ENCODE measurements at regions not wholly inside any gene's neighbourhood (a gene's known extent, or its start where the extent isn't known, plus 50 kb on each side); places are given as distances from the start of the nearest gene placed in this dataset.

DNA sequence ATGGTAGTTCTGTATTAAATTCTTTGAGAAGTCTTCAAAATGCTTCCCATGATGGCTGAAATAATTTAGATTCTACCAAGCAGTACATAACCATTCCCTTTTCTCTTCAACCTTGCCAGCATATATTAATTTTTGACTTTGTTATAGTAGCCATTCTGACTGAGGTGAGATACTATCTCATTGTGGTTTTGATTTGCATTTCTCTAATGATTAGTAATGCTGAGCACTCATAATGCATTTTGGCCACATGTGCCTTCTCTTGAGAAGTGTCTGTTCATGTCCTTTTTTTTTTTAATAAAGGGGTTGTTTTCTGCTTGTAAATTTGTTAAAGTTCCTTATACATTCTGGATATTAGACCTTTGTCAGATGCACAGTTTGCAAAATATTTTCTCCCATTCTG lies 173.9 kb downstream of the CALCRL start:
- Histone ChIP-seq H3K9me3 (ENCODE audit: low read length) (peaks cover 2% of the 10 kb centered on the region), H3K4me3 (ENCODE audit: low read length) (no peak overlapping the region), H2AFZ (ENCODE audit: low read depth, low read length) (no peak overlapping the region), H3K36me3 (ENCODE audit: insufficient read depth, low read length) (no peaks in the 10 kb centered on the region), H3K4me1 (ENCODE audit: insufficient read depth, low read length) (no peaks in the 10 kb centered on the region), H3K27me3 (ENCODE audit: insufficient read depth, low read length) (no peaks in the 10 kb centered on the region)

DNA sequence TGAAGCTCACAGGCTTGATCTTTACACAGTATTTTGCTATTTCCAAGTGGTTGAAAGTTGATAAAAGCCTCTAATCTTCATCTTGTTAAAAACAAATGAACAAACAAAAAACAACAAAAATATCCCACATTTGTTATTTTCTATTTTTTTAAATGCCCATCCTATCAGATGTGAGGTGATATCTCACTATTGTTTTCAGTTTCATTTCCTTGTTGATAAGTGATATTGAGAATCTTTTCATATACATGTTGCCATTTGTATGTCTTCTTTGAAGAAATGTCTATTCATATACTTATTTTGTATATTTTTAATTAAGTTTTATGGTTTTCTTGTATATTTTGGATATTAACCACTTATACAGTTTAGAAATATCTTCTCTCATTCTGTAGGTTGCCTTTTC lies 175.8 kb downstream of the CALCRL start:
- no peaks in the 10 kb centered on the region for H3K27me3 ChIP-seq (ENCODE audit: insufficient read depth, low read length)
- no peaks in the 10 kb centered on the region for H3K9me3 ChIP-seq (ENCODE audit: low read length)
- H2AFZ ChIP-seq (ENCODE audit: low read depth, low read length): no peak overlapping the region
- no peaks in the 10 kb centered on the region for H3K36me3 ChIP-seq (ENCODE audit: insufficient read depth, low read length)
- no peaks in the 10 kb centered on the region for H3K4me1 ChIP-seq (ENCODE audit: insufficient read depth, low read length)
- no peak overlapping the region for H3K4me3 ChIP-seq (ENCODE audit: low read length)

DNA sequence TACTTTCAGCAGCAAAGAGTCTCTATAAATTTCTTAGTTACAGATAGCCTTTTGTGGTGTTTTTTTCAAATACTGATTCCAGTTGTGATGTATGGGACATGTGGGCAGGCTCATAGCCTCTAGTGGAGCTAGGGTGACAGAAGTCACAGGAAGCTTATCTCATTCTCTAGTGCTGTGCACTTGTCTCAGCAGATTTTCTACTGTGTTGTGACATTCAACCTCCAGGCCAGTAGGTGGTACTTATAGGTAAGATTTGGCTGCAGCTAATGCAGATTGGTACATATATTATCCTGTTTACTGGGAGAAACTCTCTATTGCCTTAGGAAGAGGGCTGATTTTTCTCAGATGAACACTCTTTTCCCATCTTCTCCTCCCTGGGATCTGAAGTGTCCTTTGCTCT lies 176.2 kb downstream of the CALCRL start:
- Histone ChIP-seq H3K9me3 (ENCODE audit: low read length) (no peaks in the 10 kb centered on the region), H3K4me1 (ENCODE audit: insufficient read depth, low read length) (no peaks in the 10 kb centered on the region), H2AFZ (ENCODE audit: low read depth, low read length) (no peak overlapping the region), H3K36me3 (ENCODE audit: insufficient read depth, low read length) (no peaks in the 10 kb centered on the region), H3K4me3 (ENCODE audit: low read length) (no peak overlapping the region), H3K27me3 (ENCODE audit: insufficient read depth, low read length) (no peaks in the 10 kb centered on the region)

DNA sequence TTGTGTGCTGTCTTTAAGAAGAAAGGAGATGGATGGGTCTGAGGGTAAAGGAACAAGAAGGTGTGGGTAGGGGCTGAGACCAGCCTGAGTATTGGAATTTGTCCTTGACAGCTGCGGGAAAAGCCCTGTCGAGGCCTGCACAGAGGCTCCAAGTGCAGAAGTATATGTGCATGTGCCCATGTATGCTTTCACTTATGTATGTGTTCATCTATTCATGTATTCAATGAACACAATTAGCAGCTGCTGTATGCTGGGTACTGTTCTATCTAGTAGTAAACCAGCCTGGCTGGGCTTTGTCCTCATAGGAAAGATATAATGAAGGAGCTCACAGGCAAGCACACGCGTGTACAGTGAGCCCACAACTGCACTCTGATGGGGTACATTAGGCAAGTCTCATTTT lies 181.4 kb downstream of the CALCRL start:
- Histone ChIP-seq H3K27me3 (ENCODE audit: insufficient read depth, low read length) (no peaks in the 10 kb centered on the region), H3K4me3 (ENCODE audit: low read length) (no peak overlapping the region), H3K4me1 (ENCODE audit: insufficient read depth, low read length) (no peaks in the 10 kb centered on the region), H3K36me3 (ENCODE audit: insufficient read depth, low read length) (no peaks in the 10 kb centered on the region), H2AFZ (ENCODE audit: low read depth, low read length) (no peak overlapping the region), H3K9me3 (ENCODE audit: low read length) (no peaks in the 10 kb centered on the region)

DNA sequence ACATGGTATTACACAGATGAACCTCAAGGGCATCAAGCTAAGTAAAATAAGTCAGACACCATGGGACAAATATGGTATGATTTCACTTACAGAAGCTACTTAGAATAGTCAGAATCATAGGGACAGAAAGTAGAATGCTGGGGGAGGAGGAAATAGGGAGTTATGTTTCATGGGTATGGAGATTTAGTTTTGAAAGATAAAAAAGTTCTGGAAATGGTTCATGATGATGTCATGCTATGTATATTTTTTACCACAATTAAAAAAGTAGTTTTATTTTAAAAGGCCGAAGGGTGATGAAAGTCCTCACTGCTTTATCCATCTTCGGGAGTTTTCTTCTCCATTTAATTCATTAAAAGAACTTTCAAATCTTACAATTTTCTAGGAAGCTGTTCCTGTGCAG lies 181.9 kb downstream of the CALCRL start:
- Histone ChIP-seq H3K36me3 (ENCODE audit: insufficient read depth, low read length) (no peaks in the 10 kb centered on the region), H3K4me1 (ENCODE audit: insufficient read depth, low read length) (no peaks in the 10 kb centered on the region), H3K9me3 (ENCODE audit: low read length) (no peaks in the 10 kb centered on the region), H2AFZ (ENCODE audit: low read depth, low read length) (no peak overlapping the region), H3K4me3 (ENCODE audit: low read length) (no peak overlapping the region), H3K27me3 (ENCODE audit: insufficient read depth, low read length) (no peaks in the 10 kb centered on the region)

DNA sequence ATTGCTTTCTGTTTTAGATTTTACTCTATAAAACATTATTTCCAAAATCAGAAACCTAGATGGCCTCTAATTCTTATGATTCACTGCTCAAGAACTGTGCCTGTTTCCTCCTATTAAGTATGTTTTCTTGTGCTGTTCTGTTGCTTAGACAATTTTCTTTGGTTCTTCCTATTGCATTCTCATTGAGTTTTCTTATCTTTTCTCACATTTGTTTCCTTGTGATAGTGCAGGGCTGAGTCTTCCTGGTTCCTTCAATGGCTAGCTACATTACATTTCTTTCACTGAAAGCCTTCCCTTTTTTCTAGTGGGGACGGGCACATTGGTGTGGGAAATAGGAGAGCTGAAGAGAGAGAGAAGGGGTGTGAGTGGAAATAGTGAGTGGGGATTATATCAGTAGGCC lies 183.4 kb downstream of the CALCRL start:
- H2AFZ ChIP-seq (ENCODE audit: low read depth, low read length): peak overlapping the region; percentile 31
- no peaks in the 10 kb centered on the region for H3K4me1 ChIP-seq (ENCODE audit: insufficient read depth, low read length)

DNA sequence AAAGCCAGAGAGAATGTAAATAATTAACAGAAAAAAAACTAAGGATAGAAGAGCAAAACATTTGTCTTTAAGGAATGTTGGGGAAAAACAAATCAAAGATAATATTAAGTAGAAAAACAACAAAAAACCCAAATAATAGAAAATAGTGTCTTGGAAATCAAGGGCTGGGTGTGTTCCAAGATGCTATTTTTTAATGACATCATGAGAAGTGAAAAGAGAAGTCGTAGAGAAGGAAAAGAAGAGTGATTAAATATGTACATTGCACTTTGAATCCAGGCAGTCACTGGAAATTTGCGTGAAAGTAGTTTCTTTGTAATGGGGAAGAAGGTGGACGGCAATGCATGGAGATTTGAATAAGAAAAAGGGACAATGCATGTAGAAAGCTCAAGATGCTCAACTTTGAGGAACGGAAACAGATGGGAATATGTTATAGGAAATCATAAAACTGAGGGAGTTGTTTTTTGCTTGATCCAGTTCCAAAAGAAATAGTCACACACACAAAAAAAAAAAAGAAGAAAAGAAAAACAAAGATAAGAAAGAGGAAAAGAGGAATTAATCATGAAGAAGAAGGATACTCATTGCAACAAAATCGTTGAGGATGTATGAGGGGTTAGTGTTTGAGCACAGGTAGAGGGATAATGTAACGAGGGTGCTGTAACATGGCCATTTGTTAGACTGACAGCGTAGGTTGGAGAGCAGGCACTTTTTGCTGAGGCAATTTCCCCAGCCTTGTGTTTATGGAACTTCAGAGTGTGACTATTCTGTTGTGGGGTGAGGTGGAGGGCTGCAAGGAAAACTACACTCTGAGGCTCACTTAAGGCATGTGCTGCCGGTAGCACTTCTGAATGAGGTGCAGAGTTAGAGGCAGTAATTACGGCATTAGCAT lies 184.1 kb downstream of the CALCRL start:
- H3K36me3 ChIP-seq (ENCODE audit: insufficient read depth, low read length): no peaks in the 10 kb centered on the region
- H3K9me3 ChIP-seq (ENCODE audit: low read length): no peaks in the 10 kb centered on the region
- no peak overlapping the region for H2AFZ ChIP-seq (ENCODE audit: low read depth, low read length)

More for the DNA sequence above, 183.4 kb downstream of the CALCRL start:
- H3K9me3 ChIP-seq (ENCODE audit: low read length): no peaks in the 10 kb centered on the region
- no peak overlapping the region for H3K4me3 ChIP-seq (ENCODE audit: low read length)
- no peaks in the 10 kb centered on the region for H3K27me3 ChIP-seq (ENCODE audit: insufficient read depth, low read length)
- H3K36me3 ChIP-seq (ENCODE audit: insufficient read depth, low read length): no peaks in the 10 kb centered on the region

DNA sequence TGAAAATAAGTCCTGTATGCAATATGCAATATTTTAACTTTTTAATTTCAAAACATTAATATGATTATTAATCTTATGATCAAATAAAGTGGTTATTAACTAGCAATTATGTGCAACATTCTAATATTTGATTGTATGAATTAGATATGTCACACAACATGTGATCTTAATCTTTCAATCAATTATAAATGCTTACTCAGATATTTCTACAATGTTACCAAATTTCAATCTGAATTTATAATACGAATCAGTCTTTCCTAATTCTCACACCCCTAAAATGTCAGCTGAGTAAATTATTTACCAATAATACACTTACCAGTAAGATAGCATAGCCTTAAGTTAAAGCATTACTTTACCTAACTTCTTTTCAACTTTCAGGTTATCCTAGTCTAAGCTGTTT lies 186.3 kb downstream of the CALCRL start:
- Histone ChIP-seq H3K4me1 (ENCODE audit: insufficient read depth, low read length) (no peaks in the 10 kb centered on the region), H2AFZ (ENCODE audit: low read depth, low read length) (no peak overlapping the region), H3K27me3 (ENCODE audit: insufficient read depth, low read length) (no peaks in the 10 kb centered on the region), H3K36me3 (ENCODE audit: insufficient read depth, low read length) (no peaks in the 10 kb centered on the region), H3K4me3 (ENCODE audit: low read length) (no peak overlapping the region), H3K9me3 (ENCODE audit: low read length) (no peaks in the 10 kb centered on the region)

More for the DNA sequence above, 184.1 kb downstream of the CALCRL start:
- Histone ChIP-seq H3K27me3 (ENCODE audit: insufficient read depth, low read length) (no peaks in the 10 kb centered on the region), H3K4me3 (ENCODE audit: low read length) (no peak overlapping the region), H3K4me1 (ENCODE audit: insufficient read depth, low read length) (no peaks in the 10 kb centered on the region)

DNA sequence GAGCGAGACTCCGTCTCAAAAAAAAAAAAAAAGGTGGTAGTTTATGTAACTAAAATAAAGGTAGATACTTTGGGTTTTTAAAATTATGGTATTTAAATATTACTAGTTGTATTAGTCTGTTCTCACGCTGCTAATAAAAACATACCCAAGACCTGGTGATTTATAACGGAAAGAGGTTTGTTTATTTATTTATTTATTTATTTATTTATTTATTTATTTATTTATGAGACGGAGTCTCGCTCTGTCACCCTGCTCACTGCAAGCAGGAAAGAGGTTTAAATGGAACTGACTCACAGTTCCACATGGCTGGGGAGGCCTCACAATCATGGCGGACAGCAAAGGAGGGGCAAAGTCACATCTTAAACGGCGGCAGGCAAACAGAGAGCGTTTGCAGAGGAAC lies 196.0 kb downstream of the CALCRL start:
- Histone ChIP-seq H3K27me3 (ENCODE audit: insufficient read depth, low read length) (no peaks in the 10 kb centered on the region), H3K4me1 (ENCODE audit: insufficient read depth, low read length) (no peaks in the 10 kb centered on the region), H3K4me3 (ENCODE audit: low read length) (no peak overlapping the region)

DNA sequence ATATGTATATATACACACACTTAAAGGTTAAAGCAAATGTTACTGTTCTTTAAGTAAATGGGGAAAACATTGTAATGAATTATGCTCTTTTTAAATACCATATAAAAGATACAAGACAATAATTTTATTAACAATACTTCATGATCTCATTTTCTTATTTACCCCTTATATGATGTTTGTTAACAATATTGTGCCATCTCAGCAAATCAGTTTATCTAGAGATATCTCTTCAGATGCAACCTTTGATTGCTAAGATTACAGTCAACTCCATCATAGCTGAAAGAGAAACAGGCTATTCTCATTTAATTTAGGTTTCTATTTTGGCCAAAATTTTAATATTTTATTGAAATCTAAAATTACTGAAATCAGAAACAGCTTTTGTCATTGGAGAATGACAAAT lies 197.9 kb downstream of the CALCRL start:
- Histone ChIP-seq H3K27me3 (ENCODE audit: insufficient read depth, low read length) (no peaks in the 10 kb centered on the region), H3K9me3 (ENCODE audit: low read length) (no peaks in the 10 kb centered on the region), H3K36me3 (ENCODE audit: insufficient read depth, low read length) (no peaks in the 10 kb centered on the region), H2AFZ (ENCODE audit: low read depth, low read length) (no peak overlapping the region), H3K4me1 (ENCODE audit: insufficient read depth, low read length) (no peaks in the 10 kb centered on the region), H3K4me3 (ENCODE audit: low read length) (no peak overlapping the region)

More for the DNA sequence above, 196.0 kb downstream of the CALCRL start:
- Histone ChIP-seq H2AFZ (ENCODE audit: low read depth, low read length) (no peak overlapping the region), H3K9me3 (ENCODE audit: low read length) (no peaks in the 10 kb centered on the region), H3K36me3 (ENCODE audit: insufficient read depth, low read length) (no peaks in the 10 kb centered on the region)

DNA sequence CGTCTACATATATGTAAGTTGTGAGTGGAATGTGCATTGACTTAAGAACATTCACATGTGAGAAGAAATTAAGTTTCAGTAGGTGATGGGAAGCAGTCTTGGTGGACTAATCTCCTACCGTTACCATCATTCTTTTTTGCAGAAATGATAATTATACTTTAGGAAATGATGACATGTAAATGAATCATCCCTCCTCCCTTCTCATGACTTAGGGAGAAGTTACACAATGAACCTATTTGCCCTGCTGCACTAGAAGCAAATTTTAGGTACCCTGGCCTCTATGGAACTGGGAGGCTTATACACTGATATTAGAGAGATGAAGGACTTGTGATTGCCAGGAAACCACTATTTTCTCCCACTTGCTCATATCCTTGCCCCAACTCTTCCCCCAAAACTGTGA lies 214.2 kb downstream of the CALCRL start:
- Histone ChIP-seq H3K27me3 (ENCODE audit: insufficient read depth, low read length) (no peaks in the 10 kb centered on the region), H3K4me1 (ENCODE audit: insufficient read depth, low read length) (no peaks in the 10 kb centered on the region), H2AFZ (ENCODE audit: low read depth, low read length) (no peak overlapping the region), H3K36me3 (ENCODE audit: insufficient read depth, low read length) (no peaks in the 10 kb centered on the region), H3K9me3 (ENCODE audit: low read length) (no peaks in the 10 kb centered on the region), H3K4me3 (ENCODE audit: low read length) (no peak overlapping the region)

DNA sequence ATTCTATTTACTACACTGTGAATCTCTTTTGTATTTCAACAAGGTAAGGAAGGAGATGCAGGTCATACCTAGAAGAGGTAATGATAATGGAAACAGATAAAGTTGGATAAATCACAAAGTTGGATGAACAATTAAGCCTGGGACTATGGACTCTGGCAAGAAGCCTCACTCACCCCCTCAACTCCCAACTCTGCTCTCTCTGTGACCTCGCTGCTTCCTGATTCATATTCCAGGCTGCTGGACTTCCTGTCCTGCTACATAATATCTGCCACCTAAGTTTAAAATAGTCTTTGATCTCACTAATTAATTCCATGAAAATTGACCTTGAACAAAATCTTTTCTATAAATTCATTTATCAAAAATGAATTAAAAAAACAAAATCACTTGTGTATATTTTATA lies 215.3 kb downstream of the CALCRL start:
- H2AFZ ChIP-seq (ENCODE audit: low read depth, low read length): no peak overlapping the region

DNA sequence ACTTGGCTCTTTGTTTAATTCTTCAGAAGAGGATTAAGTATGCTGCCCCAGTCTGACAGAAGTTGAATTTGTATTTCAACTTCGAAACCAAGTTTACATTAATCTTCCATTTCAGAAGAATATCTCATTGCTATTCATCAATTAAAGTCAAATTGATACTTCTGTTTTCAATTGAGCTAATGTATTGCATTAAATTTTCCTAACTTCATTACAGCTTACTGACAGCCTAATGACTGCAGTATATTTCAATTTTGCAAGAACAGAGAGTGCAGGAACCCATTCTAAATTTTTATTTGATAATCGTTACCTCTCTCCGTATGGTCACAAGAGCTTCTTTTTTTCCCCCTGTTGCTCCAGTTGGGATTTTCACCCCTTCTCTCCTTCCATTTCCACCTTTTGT lies 218.0 kb downstream of the CALCRL start:
- Histone ChIP-seq H3K4me1 (ENCODE audit: insufficient read depth, low read length) (peaks cover 10% of the 10 kb centered on the region), H2AFZ (ENCODE audit: low read depth, low read length) (no peak overlapping the region), H3K9me3 (ENCODE audit: low read length) (peaks cover 2% of the 10 kb centered on the region), H3K4me3 (ENCODE audit: low read length) (no peak overlapping the region), H3K27me3 (ENCODE audit: insufficient read depth, low read length) (no peaks in the 10 kb centered on the region), H3K36me3 (ENCODE audit: insufficient read depth, low read length) (no peaks in the 10 kb centered on the region)

More for the DNA sequence above, 215.3 kb downstream of the CALCRL start:
- no peaks in the 10 kb centered on the region for H3K27me3 ChIP-seq (ENCODE audit: insufficient read depth, low read length)
- no peak overlapping the region for H3K4me3 ChIP-seq (ENCODE audit: low read length)
- H3K9me3 ChIP-seq (ENCODE audit: low read length): no peaks in the 10 kb centered on the region
- no peaks in the 10 kb centered on the region for H3K4me1 ChIP-seq (ENCODE audit: insufficient read depth, low read length)
- no peaks in the 10 kb centered on the region for H3K36me3 ChIP-seq (ENCODE audit: insufficient read depth, low read length)

DNA sequence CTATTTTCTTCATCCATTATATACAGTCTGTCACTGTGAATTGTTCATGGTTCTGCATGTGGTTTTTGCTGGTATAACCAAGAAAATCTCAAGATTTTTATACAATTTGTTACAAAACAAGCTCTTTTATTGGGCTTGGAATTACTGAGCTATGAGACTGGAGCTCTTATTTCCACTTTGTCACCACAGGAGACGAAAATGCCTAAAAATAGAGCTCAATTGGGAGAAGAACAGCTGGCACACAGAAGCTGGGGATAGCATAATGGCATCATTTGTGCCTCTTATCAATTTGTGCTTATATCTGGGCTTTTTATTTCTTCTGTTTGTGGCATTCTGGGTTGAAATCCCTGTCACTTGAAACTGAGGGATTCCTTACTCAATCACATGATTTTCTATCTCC lies 219.1 kb downstream of the CALCRL start:
- Histone ChIP-seq H3K4me3 (ENCODE audit: low read length) (no peak overlapping the region), H3K36me3 (ENCODE audit: insufficient read depth, low read length) (no peaks in the 10 kb centered on the region)

More for the DNA sequence above, 219.1 kb downstream of the CALCRL start:
- no peaks in the 10 kb centered on the region for H3K27me3 ChIP-seq (ENCODE audit: insufficient read depth, low read length)
- no peak overlapping the region for H2AFZ ChIP-seq (ENCODE audit: low read depth, low read length)
- H3K9me3 ChIP-seq (ENCODE audit: low read length): peaks cover 2% of the 10 kb centered on the region
- H3K4me1 ChIP-seq (ENCODE audit: insufficient read depth, low read length): peaks cover 16% of the 10 kb centered on the region
